NCI-H2196 (cell line): ENCODE measurements at regions not wholly inside any gene's neighbourhood (a gene's known extent, or its start where the extent isn't known, plus 50 kb on each side); places are given as distances from the start of the nearest gene placed in this dataset.

Experiments used
- DNase-seq: peaks from one replicate; lab custom pipeline; 2025; ENCODE audit not compliant: unreplicated experiment; lab: John Stamatoyannopoulos, UW

GRCh38 chr10:3229815-3230214 lies 57.2 kb upstream of the PITRM1 start:
- no peak for DNase-seq

GRCh38 chr10:3228629-3228945 lies 56.0 kb upstream of the PITRM1 start:
- no peak for DNase-seq

DNA sequence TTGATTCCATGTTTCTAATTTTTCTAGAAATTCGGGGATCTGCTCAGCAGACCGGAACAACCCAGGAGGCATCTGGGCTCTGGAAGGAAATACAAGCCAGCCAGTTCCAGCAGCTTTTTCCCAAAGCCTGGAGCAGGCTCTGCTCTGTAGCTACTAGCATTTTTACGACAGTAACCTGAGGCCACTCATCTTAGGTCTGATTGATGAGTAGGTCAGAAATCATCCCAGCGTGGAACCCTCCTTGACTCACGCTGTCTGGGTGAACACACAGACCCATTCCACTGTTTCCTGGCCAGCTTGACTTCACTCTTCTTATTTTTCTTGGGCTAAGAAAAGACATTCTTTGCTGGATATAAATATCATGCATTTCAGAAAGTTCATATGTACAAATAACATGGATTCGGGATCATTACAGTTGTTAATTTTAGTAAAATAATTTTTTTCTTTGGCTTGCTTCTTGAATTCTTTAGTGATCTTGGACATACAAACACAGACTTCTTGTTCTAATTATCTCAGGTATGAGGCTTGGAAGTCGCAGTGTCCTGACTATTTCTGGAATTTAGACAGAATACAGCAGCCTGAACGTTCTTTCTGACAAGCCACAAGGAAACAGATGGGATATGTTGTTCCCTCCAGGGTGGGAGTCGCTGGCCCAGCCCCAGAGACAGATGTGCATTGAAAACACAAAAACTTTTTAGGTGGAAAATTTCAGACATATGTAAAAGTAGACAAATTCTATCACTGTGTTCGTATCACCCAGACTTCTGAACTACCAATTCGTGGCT lies 54.6 kb upstream of the PITRM1 start:
- peak; percentile 14 for DNase-seq

- no peak for DNase-seq
These were observed 53.0 kb upstream of the PITRM1 start for GRCh38 chr10:3225561-3225960.

- DNase-seq: no peak
These were observed 51.7 kb upstream of the PITRM1 start for GRCh38 chr10:3224241-3224640.

- no peak for DNase-seq
These were observed 50.0 kb upstream of the PITRM1 start for GRCh38 chr10:3222626-3223025.
